ENCODE measurements at regions not wholly inside any gene's neighbourhood (a gene's known extent, or its start where the extent isn't known, plus 50 kb on each side); places are given as distances from the start of the nearest gene placed in this dataset.

- no peak for FAIRE-seq
- no peak overlapping the region for H3K4me3 ChIP-seq (ENCODE audit: low read depth, low read length)
- no peaks in the 10 kb centered on the region for H3K36me3 ChIP-seq (ENCODE audit: control insufficient read depth, insufficient read depth, low read length)
- DNase-seq (ENCODE audit: low read depth), result no peak
- TF ChIP-seq, protein P1, sequence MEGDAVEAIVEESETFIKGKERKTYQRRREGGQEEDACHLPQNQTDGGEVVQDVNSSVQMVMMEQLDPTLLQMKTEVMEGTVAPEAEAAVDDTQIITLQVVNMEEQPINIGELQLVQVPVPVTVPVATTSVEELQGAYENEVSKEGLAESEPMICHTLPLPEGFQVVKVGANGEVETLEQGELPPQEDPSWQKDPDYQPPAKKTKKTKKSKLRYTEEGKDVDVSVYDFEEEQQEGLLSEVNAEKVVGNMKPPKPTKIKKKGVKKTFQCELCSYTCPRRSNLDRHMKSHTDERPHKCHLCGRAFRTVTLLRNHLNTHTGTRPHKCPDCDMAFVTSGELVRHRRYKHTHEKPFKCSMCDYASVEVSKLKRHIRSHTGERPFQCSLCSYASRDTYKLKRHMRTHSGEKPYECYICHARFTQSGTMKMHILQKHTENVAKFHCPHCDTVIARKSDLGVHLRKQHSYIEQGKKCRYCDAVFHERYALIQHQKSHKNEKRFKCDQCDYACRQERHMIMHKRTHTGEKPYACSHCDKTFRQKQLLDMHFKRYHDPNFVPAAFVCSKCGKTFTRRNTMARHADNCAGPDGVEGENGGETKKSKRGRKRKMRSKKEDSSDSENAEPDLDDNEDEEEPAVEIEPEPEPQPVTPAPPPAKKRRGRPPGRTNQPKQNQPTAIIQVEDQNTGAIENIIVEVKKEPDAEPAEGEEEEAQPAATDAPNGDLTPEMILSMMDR (IDR thresholded peaks at IDR 0.05; ENCODE audit: insufficient read depth, low read length, severe bottlenecking), result no peak
- no peaks in the 10 kb centered on the region for H3K27me3 ChIP-seq (ENCODE audit: control insufficient read depth, insufficient read depth, low read length)
Observed at GRCh38 chr14:60356906-60357550, 108.0 kb downstream of the PPM1A start.

- DNase-seq (ENCODE audit: low read depth) (no peak), FAIRE-seq (no peak)
- Histone ChIP-seq H3K36me3 (ENCODE audit: control insufficient read depth, insufficient read depth, low read length) (no peaks in the 10 kb centered on the region), H3K4me3 (ENCODE audit: low read depth, low read length) (no peak overlapping the region), H3K27me3 (ENCODE audit: control insufficient read depth, insufficient read depth, low read length) (no peaks in the 10 kb centered on the region)
- TF ChIP-seq, protein P1 (IDR thresholded peaks at IDR 0.05; ENCODE audit: insufficient read depth, low read length, severe bottlenecking), result no peak
Observed at GRCh38 chr14:60357551-60358149, 108.6 kb downstream of the PPM1A start.

DNA sequence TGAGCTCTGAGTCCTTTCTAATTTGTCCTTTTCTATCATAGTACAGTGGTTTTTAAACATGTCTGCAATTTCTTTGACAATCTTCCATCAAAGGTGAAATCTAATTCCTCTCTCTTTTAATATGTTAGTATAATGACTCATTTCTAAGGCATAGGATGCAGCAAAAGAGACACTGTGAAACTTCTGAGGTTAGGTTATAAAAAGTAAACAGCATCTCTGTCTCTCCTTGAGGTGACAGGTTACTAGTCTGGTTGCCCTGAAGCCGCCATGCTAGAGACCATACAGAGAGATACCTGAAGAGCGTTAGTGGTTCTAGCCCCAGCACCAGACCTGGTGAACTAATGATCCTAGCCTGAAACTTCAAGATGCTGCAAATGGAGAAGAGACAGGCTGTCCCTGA lies 114.3 kb downstream of the PPM1A start:
- no peak for DNase-seq (ENCODE audit: low read depth)
- no peaks in the 10 kb centered on the region for H3K36me3 ChIP-seq (ENCODE audit: control insufficient read depth, insufficient read depth, low read length)
- no peaks in the 10 kb centered on the region for H3K27me3 ChIP-seq (ENCODE audit: control insufficient read depth, insufficient read depth, low read length)
- no peak for FAIRE-seq
- TF ChIP-seq, protein P1 (IDR thresholded peaks at IDR 0.05; ENCODE audit: insufficient read depth, low read length, severe bottlenecking), result no peak
- H3K4me3 ChIP-seq (ENCODE audit: low read depth, low read length), result no peak overlapping the region

- FAIRE-seq (no peak), DNase-seq (ENCODE audit: low read depth) (no peak)
- Histone ChIP-seq H3K27me3 (ENCODE audit: control insufficient read depth, insufficient read depth, low read length) (no peaks in the 10 kb centered on the region), H3K4me3 (ENCODE audit: low read depth, low read length) (no peak overlapping the region), H3K36me3 (ENCODE audit: control insufficient read depth, insufficient read depth, low read length) (no peaks in the 10 kb centered on the region)
- TF ChIP-seq, protein P1 (IDR thresholded peaks at IDR 0.05; ENCODE audit: insufficient read depth, low read length, severe bottlenecking), result no peak
Observed at GRCh38 chr14:60363687-60364086, 114.7 kb downstream of the PPM1A start.

GRCh38 chr14:60381909-60382308 lies 104.0 kb downstream of the C14orf39 start:
- DNase-seq (ENCODE audit: low read depth) (no peak), FAIRE-seq (no peak)
- Histone ChIP-seq H3K27me3 (ENCODE audit: control insufficient read depth, insufficient read depth, low read length) (no peaks in the 10 kb centered on the region), H3K4me3 (ENCODE audit: low read depth, low read length) (no peak overlapping the region), H3K36me3 (ENCODE audit: control insufficient read depth, insufficient read depth, low read length) (no peaks in the 10 kb centered on the region)
- TF ChIP-seq, protein P1 (IDR thresholded peaks at IDR 0.05; ENCODE audit: insufficient read depth, low read length, severe bottlenecking), result no peak

Data from bronchial epithelial cell (primary cell).